H1 (cell line): ENCODE measurements at regions not wholly inside any gene's neighbourhood (a gene's known extent, or its start where the extent isn't known, plus 50 kb on each side); places are given as distances from the start of the nearest gene placed in this dataset.

ENCODE experiments used
- CEBPB ChIP-seq: IDR thresholded peaks from 2 replicates; pipeline ENCODE4 v1.6.1; 2012; ENCODE audit warnings: low read depth, low read length
- GABPA ChIP-seq: IDR thresholded peaks from 2 replicates; pipeline ENCODE4 v1.6.1; 2011; ENCODE audit warnings: mild to moderate bottlenecking, low read length, moderate library complexity, borderline replicate concordance; ENCODE audit not compliant: insufficient read depth
- POLR2AphosphoS5 ChIP-seq: IDR thresholded peaks from 2 replicates; pipeline ENCODE4 v1.6.1; 2011; ENCODE audit warnings: low read depth, low read length
- RAD21 ChIP-seq, 2 experiments: IDR thresholded peaks in 1 of 2; conservative IDR thresholded peaks in 1 of 2; 2 replicates each; pipeline ENCODE4 v1.6.1; 2011; ENCODE audit warnings: low read depth in 2 of 2, low read length in 2 of 2, improper control_type of control experiment in 1 of 2, inconsistent platforms in 1 of 2, mild to moderate bottlenecking in 1 of 2, moderate library complexity in 1 of 2
- ZNF274 ChIP-seq: IDR thresholded peaks from 2 replicates; pipeline ENCODE4 v1.7.0; 2012; ENCODE audit warnings: low read length, borderline replicate concordance; ENCODE audit errors: extremely low read depth
- TF ChIP-seq, protein P1 (sequence below), 3 experiments: IDR thresholded peaks; 1 replicate in 2 of 3; 2 replicates in 1 of 3; pipeline versions ENCODE4 v1.5.1 to v1.6.1; 2011; ENCODE audit warnings: low read length in 3 of 3, mild to moderate bottlenecking in 3 of 3, inconsistent platforms in 2 of 3, low read depth in 1 of 3, moderate library complexity in 1 of 3; ENCODE audit not compliant: insufficient read depth in 1 of 3; ENCODE audit errors: control extremely low read depth in 1 of 3

- TF ChIP-seq POLR2AphosphoS5 (no peak), ZNF274 (no peak), RAD21 (IDR thresholded peaks at IDR 0.05 in 1 of 2, conservative IDR thresholded peaks at IDR 0.05 in 1 of 2; ENCODE audit: low read depth in 2 of 2, low read length in 2 of 2) (no peak), CEBPB (no peak), GABPA (no peak)
- TF ChIP-seq, protein P1, sequence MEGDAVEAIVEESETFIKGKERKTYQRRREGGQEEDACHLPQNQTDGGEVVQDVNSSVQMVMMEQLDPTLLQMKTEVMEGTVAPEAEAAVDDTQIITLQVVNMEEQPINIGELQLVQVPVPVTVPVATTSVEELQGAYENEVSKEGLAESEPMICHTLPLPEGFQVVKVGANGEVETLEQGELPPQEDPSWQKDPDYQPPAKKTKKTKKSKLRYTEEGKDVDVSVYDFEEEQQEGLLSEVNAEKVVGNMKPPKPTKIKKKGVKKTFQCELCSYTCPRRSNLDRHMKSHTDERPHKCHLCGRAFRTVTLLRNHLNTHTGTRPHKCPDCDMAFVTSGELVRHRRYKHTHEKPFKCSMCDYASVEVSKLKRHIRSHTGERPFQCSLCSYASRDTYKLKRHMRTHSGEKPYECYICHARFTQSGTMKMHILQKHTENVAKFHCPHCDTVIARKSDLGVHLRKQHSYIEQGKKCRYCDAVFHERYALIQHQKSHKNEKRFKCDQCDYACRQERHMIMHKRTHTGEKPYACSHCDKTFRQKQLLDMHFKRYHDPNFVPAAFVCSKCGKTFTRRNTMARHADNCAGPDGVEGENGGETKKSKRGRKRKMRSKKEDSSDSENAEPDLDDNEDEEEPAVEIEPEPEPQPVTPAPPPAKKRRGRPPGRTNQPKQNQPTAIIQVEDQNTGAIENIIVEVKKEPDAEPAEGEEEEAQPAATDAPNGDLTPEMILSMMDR (IDR thresholded peaks at IDR 0.05; ENCODE audit: control extremely low read depth in 1 of 3, insufficient read depth in 1 of 3, low read depth in 1 of 3, low read length in 3 of 3) = no peak
Observed at GRCh38 chr2:160557903-160558302, 64.3 kb upstream of the RBMS1 start.
